Thoracic aorta (tissue), 2 donors: ENCODE measurements at regions not wholly inside any gene's neighbourhood (a gene's known extent, or its start where the extent isn't known, plus 50 kb on each side); places are given as distances from the start of the nearest gene placed in this dataset.

Experiments
- ATAC-seq: fragments of 150-250 bp; one replicate; pipeline ENCODE4 v1.8.0; 2017; ENCODE audit warnings: low read depth; ENCODE audit not compliant: insufficient number of reproducible peaks, low FRiP score
- DNase-seq: peaks from one replicate; pipeline ENCODE4 v3.0.0-alpha.2; 2020; ENCODE audit warnings: low spot score
- H3K27ac ChIP-seq, 2 donors: fragments of 200-600 bp; sonication (generic); 1 replicate in 1 of 2; 2 replicates in 1 of 2; pipeline ENCODE4 v1.5.1; 2016; ENCODE audit warnings: mild to moderate bottlenecking in 2 of 2, moderate library complexity in 2 of 2
- H3K27me3 ChIP-seq: fragments of 200-600 bp; sonication (generic); replicated peaks from 2 replicates; pipeline ENCODE4 v1.6.0; 2016; ENCODE audit warnings: mild to moderate bottlenecking; ENCODE audit not compliant: insufficient read depth
- H3K36me3 ChIP-seq: fragments of 200-600 bp; sonication (generic); one replicate; pipeline ENCODE4 v1.5.1; 2016
- H3K4me1 ChIP-seq, 2 donors: fragments of 200-600 bp; sonication (generic); 1 replicate in 1 of 2; 2 replicates in 1 of 2; pipeline versions ENCODE4 v1.5.1 to v1.6.0; 2016; ENCODE audit warnings: low read depth in 2 of 2, mild to moderate bottlenecking in 1 of 2; ENCODE audit not compliant: control insufficient read depth in 1 of 2
- H3K4me3 ChIP-seq: fragments of 200-600 bp; sonication (generic); 2 replicates; pipeline ENCODE4 v1.5.1; 2016; ENCODE audit warnings: mild to moderate bottlenecking
- H3K9me3 ChIP-seq: fragments of 200-600 bp; sonication (generic); 2 replicates; pipeline ENCODE4 v1.5.1; 2016
- CTCF ChIP-seq: fragments of 200-600 bp; sonication (generic); IDR thresholded peaks from one replicate; pipeline ENCODE4 v1.5.1; 2019; ENCODE audit warnings: antibody characterized with exemption

- Histone ChIP-seq H3K4me3 (no peak overlapping the region), H3K36me3 (no peaks in the 10 kb centered on the region), H3K4me1 (no peaks in the 10 kb centered on the region), H3K27me3 (no peaks in the 10 kb centered on the region), H3K9me3 (no peaks in the 10 kb centered on the region), H3K27ac (no peak overlapping the region)
- TF ChIP-seq CTCF = no peak
- no peak for ATAC-seq
- no peak for DNase-seq
Observed at GRCh38 chrX:45907786-45908185, 637.4 kb downstream of the ZNF674 start.

GRCh38 chrX:45903781-45904201 is 641.4 kb downstream of the ZNF674 start:
- no peak overlapping the region for H3K27ac ChIP-seq
- TF ChIP-seq CTCF = no peak
- no peaks in the 10 kb centered on the region for H3K36me3 ChIP-seq
- no peak for DNase-seq
- H3K4me1 ChIP-seq = no peaks in the 10 kb centered on the region
- no peaks in the 10 kb centered on the region for H3K27me3 ChIP-seq
- no peak for ATAC-seq
- no peak overlapping the region for H3K4me3 ChIP-seq
- H3K9me3 ChIP-seq = no peaks in the 10 kb centered on the region

GRCh38 chrX:45900766-45901615 is 644.2 kb downstream of the ZNF674 start:
- no peaks in the 10 kb centered on the region for H3K9me3 ChIP-seq
- no peak for ATAC-seq
- no peak overlapping the region for H3K4me3 ChIP-seq
- H3K27ac ChIP-seq = no peak overlapping the region
- H3K4me1 ChIP-seq = no peaks in the 10 kb centered on the region
- DNase-seq = no peak
- no peak for TF ChIP-seq CTCF
- no peaks in the 10 kb centered on the region for H3K36me3 ChIP-seq
- no peaks in the 10 kb centered on the region for H3K27me3 ChIP-seq

- H3K9me3 ChIP-seq = no peaks in the 10 kb centered on the region
- ATAC-seq (no peak), DNase-seq (no peak)
- H3K36me3 ChIP-seq = no peaks in the 10 kb centered on the region
- TF ChIP-seq CTCF = no peak
- no peak overlapping the region for H3K4me3 ChIP-seq
- no peaks in the 10 kb centered on the region for H3K27me3 ChIP-seq
- no peak overlapping the region for H3K27ac ChIP-seq
- H3K4me1 ChIP-seq = no peaks in the 10 kb centered on the region
Observed at GRCh38 chrX:45894864-45895645, 650.2 kb downstream of the ZNF674 start.

GRCh38 chrX:45889471-45889870 is 655.8 kb downstream of the ZNF674 start:
- H3K9me3 ChIP-seq = no peaks in the 10 kb centered on the region
- no peaks in the 10 kb centered on the region for H3K27me3 ChIP-seq
- no peak overlapping the region for H3K27ac ChIP-seq
- ATAC-seq = no peak
- H3K4me1 ChIP-seq = no peaks in the 10 kb centered on the region
- H3K36me3 ChIP-seq = no peaks in the 10 kb centered on the region
- no peak overlapping the region for H3K4me3 ChIP-seq
- DNase-seq = no peak
- no peak for TF ChIP-seq CTCF
